SU-DHL-6 (cell line): ENCODE measurements at regions not wholly inside any gene's neighbourhood (a gene's known extent, or its start where the extent isn't known, plus 50 kb on each side); places are given as distances from the start of the nearest gene placed in this dataset.

Source experiments
- H2AFZ ChIP-seq: fragments of 200-600 bp; sonication (generic); 2 replicates; pipeline ENCODE4 v1.6.1; 2014; ENCODE audit warnings: low read depth, mild to moderate bottlenecking, moderate library complexity, mixed read lengths, antibody characterized with exemption, low read length; ENCODE audit not compliant: severe bottlenecking
- H3F3A ChIP-seq: fragments of 200-600 bp; shearing (Covaris generic); 2 replicates; pipeline ENCODE4 v1.6.0; 2016; ENCODE audit warnings: antibody characterized with exemption, mild to moderate bottlenecking; ENCODE audit not compliant: insufficient read depth
- H3K27ac ChIP-seq: fragments of 200-600 bp; sonication (generic); 2 replicates; pipeline ENCODE4 v1.5.1; 2016; ENCODE audit warnings: low read depth, mild to moderate bottlenecking, low read length, moderate library complexity, mixed read lengths
- H3K27me3 ChIP-seq: fragments of 200-600 bp; sonication (generic), shearing (Covaris generic); 2 replicates; pipeline ENCODE4 v1.6.0; 2014; ENCODE audit warnings: mild to moderate bottlenecking, low read length
- H3K36me3 ChIP-seq: fragments of 200-600 bp; sonication (generic); 2 replicates; pipeline ENCODE4 v1.6.1; 2014; ENCODE audit warnings: mild to moderate bottlenecking, low read length, mixed read lengths
- H3K4me2 ChIP-seq: fragments of 300-600, 200-600 bp; shearing (Covaris generic), sonication (generic); 2 replicates; pipeline ENCODE4 v1.6.0; 2014; ENCODE audit warnings: low read length, low read depth, mild to moderate bottlenecking; ENCODE audit not compliant: poor library complexity, severe bottlenecking
- H3K4me3 ChIP-seq: fragments of 200-600 bp; sonication (generic); 2 replicates; pipeline ENCODE4 v1.5.1; 2014; ENCODE audit warnings: antibody characterized with exemption, low read length, mild to moderate bottlenecking, mixed read lengths; ENCODE audit not compliant: insufficient read depth, poor library complexity, severe bottlenecking
- H3K79me2 ChIP-seq: fragments of 200-600 bp; sonication (generic); 2 replicates; pipeline ENCODE4 v1.6.1; 2014; ENCODE audit warnings: mild to moderate bottlenecking, low read length, moderate library complexity; ENCODE audit not compliant: insufficient read depth
- H3K9ac ChIP-seq: fragments of 200-600 bp; sonication (generic); 2 replicates; pipeline ENCODE4 v1.7.0; 2014; ENCODE audit warnings: mild to moderate bottlenecking, low read length
- H3K9me2 ChIP-seq: fragments of 200-600 bp; sonication (generic); replicated peaks from 2 replicates; pipeline ENCODE4 v1.6.1; 2014; ENCODE audit warnings: low read length; ENCODE audit not compliant: insufficient read depth
- H3K9me3 ChIP-seq: fragments of 200-600 bp; sonication (generic); 2 replicates; pipeline ENCODE4 v1.6.1; 2014; ENCODE audit warnings: low read length, mixed read lengths; ENCODE audit not compliant: insufficient read depth
- H4K20me1 ChIP-seq: fragments of 200-600 bp; sonication (generic); 2 replicates; pipeline ENCODE4 v1.6.1; 2014; ENCODE audit warnings: low read depth, mild to moderate bottlenecking, antibody characterized with exemption, low read length, moderate library complexity, mixed read lengths
- EZH2phosphoT487 ChIP-seq: fragments of 200-600 bp; sonication (generic), shearing (Covaris generic); conservative IDR thresholded peaks from 2 replicates; pipeline ENCODE4 v1.6.1; 2018; ENCODE audit warnings: mild to moderate bottlenecking, antibody characterized with exemption, low read length, moderate library complexity, mixed read lengths
- TF ChIP-seq, protein P1 (sequence below): fragments of 200-600 bp; sonication (generic); IDR thresholded peaks from one replicate; pipeline ENCODE4 v1.5.1; 2017; ENCODE audit warnings: antibody characterized with exemption, mild to moderate bottlenecking, low read length, moderate library complexity; ENCODE audit not compliant: insufficient read depth, poor library complexity, severe bottlenecking

GRCh38 chr19:32018014-32018413, 327.4 kb upstream of the ZNF507 start:
- Histone ChIP-seq H3K9ac (no peak overlapping the region), H3K27me3 (no peaks in the 10 kb centered on the region), H4K20me1 (no peaks in the 10 kb centered on the region), H3K9me2 (no peaks in the 10 kb centered on the region), H2AFZ (no peak overlapping the region), H3K9me3 (no peaks in the 10 kb centered on the region), H3K36me3 (no peaks in the 10 kb centered on the region), H3K27ac (no peak overlapping the region), H3F3A (no peaks in the 10 kb centered on the region), H3K4me2 (no peak overlapping the region), H3K4me3 (no peak overlapping the region), H3K79me2 (no peaks in the 10 kb centered on the region)
- no peak for TF ChIP-seq EZH2phosphoT487
- TF ChIP-seq, protein P1, sequence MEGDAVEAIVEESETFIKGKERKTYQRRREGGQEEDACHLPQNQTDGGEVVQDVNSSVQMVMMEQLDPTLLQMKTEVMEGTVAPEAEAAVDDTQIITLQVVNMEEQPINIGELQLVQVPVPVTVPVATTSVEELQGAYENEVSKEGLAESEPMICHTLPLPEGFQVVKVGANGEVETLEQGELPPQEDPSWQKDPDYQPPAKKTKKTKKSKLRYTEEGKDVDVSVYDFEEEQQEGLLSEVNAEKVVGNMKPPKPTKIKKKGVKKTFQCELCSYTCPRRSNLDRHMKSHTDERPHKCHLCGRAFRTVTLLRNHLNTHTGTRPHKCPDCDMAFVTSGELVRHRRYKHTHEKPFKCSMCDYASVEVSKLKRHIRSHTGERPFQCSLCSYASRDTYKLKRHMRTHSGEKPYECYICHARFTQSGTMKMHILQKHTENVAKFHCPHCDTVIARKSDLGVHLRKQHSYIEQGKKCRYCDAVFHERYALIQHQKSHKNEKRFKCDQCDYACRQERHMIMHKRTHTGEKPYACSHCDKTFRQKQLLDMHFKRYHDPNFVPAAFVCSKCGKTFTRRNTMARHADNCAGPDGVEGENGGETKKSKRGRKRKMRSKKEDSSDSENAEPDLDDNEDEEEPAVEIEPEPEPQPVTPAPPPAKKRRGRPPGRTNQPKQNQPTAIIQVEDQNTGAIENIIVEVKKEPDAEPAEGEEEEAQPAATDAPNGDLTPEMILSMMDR: no peak

DNA sequence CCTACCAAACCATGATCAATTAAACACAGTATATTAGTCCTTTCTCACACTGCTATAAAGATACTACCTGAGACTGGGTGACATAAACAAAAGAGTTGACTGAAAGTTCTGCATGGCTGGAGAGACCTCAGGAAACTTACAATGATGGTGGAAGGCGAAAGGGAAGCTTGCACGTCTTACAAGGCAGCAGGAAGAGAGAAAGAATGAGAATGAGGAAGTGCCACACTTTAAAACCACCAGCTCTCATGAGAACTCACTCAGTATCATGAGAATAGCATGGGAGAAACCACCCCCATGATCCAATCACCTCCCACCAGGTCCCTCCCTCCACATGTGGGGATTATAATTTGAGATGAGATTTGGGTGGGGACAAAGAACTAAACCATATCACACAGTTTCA, 324.9 kb upstream of the ZNF507 start:
- TF ChIP-seq EZH2phosphoT487: no peak
- TF ChIP-seq, protein P1: no peak
- Histone ChIP-seq H3K27me3 (no peaks in the 10 kb centered on the region), H3K4me2 (no peak overlapping the region), H2AFZ (no peak overlapping the region), H3K9me2 (no peaks in the 10 kb centered on the region), H3K9me3 (no peaks in the 10 kb centered on the region), H3F3A (no peaks in the 10 kb centered on the region), H3K79me2 (no peaks in the 10 kb centered on the region), H3K36me3 (no peaks in the 10 kb centered on the region), H3K4me3 (no peak overlapping the region), H3K9ac (no peak overlapping the region), H4K20me1 (no peaks in the 10 kb centered on the region), H3K27ac (no peak overlapping the region)

DNA sequence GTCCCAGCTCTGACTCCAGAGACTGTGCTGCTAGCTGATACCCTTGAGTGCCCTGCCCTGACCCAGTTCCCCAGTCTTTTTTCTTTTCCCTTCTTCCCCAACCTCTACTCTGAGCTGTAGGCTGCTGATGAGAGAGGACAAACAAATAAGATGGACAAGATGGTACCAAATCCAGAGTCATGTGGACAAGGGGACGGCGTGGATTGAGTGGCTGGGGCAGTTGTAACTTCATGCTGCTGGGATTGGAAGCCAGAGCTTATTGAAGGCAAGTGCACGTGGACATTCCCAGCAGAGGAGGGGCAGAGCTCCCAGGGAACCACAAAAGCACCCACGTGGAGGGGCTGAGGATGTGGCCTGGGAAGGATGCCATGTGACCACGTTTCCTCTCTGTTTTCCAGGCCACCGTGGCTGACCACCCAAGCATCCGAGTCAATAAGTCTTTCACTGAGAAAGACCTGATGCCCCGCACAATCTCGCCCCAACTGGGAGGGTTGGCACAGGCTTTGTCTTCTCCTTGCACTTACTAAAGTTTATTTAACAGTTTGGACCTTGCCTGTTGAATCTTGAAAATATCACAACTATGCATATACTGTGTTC, 323.3 kb upstream of the ZNF507 start:
- Histone ChIP-seq H3K27ac (no peak overlapping the region), H3K9ac (no peak overlapping the region), H2AFZ (no peak overlapping the region), H3K9me3 (no peaks in the 10 kb centered on the region), H3K4me2 (no peak overlapping the region), H3K79me2 (no peaks in the 10 kb centered on the region), H3K4me3 (no peak overlapping the region), H3F3A (no peaks in the 10 kb centered on the region), H4K20me1 (no peaks in the 10 kb centered on the region), H3K27me3 (no peaks in the 10 kb centered on the region), H3K9me2 (no peaks in the 10 kb centered on the region), H3K36me3 (no peaks in the 10 kb centered on the region)
- no peak for TF ChIP-seq EZH2phosphoT487
- TF ChIP-seq, protein P1: no peak
